H1 (cell line): ENCODE measurements at regions not wholly inside any gene's neighbourhood (a gene's known extent, or its start where the extent isn't known, plus 50 kb on each side); places are given as distances from the start of the nearest gene placed in this dataset.

ENCODE experiments used
- CTCF ChIA-PET: fragments of 300-600 bp; sonication (Branson Sonifier 250); formaldehyde crosslinking; loops from one replicate; lab custom pipeline; 2021; ENCODE audit not compliant: partially characterized antibody; lab: Charles Lee
- POLR2A ChIA-PET: fragments of 300-600 bp; sonication (Branson Sonifier 250); formaldehyde crosslinking; loops from one replicate; lab custom pipeline; 2021; ENCODE audit warnings: inconsistent platforms; ENCODE audit not compliant: partially characterized antibody; lab: Charles Lee
- DNase-seq, 2 experiments: peaks; one replicate each; pipeline versions ENCODE4 v3.0.0 to v3.0.0-alpha.2; 2010 to 2022; ENCODE audit warnings: low spot score in 2 of 2, low read depth in 1 of 2, mixed read lengths in 1 of 2
- FAIRE-seq: peaks from 2 replicates; lab custom pipeline; 2011; peaks lifted over from hg19 to GRCh38; lab: Jason Lieb, UNC
- H2AFZ ChIP-seq: 2 replicates; pipeline ENCODE4 v1.8.1; 2012; ENCODE audit warnings: low read length, inconsistent platforms
- H2AK5ac ChIP-seq: 2 replicates; pipeline ENCODE4 v1.6.1; 2013; ENCODE audit warnings: low read depth, low read length
- H2BK120ac ChIP-seq: replicated peaks from 2 replicates; pipeline ENCODE3; 2013; ENCODE audit warnings: low read depth, low read length, inconsistent platforms
- H2BK12ac ChIP-seq: 2 replicates; pipeline ENCODE4 v1.6.1; 2013; ENCODE audit warnings: low read depth, low read length
- H2BK15ac ChIP-seq: 2 replicates; pipeline ENCODE4 v1.6.1; 2013; ENCODE audit warnings: low read length
- H2BK20ac ChIP-seq: 2 replicates; pipeline ENCODE4 v1.6.1; 2013; ENCODE audit warnings: low read length
- H2BK5ac ChIP-seq: 2 replicates; pipeline ENCODE4 v1.6.1; 2013; ENCODE audit warnings: low read depth, low read length
- H3K14ac ChIP-seq: 2 replicates; pipeline ENCODE4 v1.6.1; 2013; ENCODE audit warnings: inconsistent platforms; ENCODE audit not compliant: insufficient read length
- H3K18ac ChIP-seq: 2 replicates; pipeline ENCODE4 v1.6.1; 2013; ENCODE audit warnings: low read length; ENCODE audit errors: extremely low read depth
- H3K23ac ChIP-seq: 2 replicates; pipeline ENCODE4 v1.6.1; 2013; ENCODE audit warnings: inconsistent platforms; ENCODE audit not compliant: insufficient read length
- H3K23me2 ChIP-seq: 2 replicates; pipeline ENCODE4 v1.6.1; 2013; ENCODE audit warnings: low read depth, low read length
- H3K27ac ChIP-seq: 2 replicates; pipeline ENCODE4 v1.6.1; 2011; ENCODE audit warnings: low read depth, low read length, inconsistent platforms
- H3K27me3 ChIP-seq, 4 experiments: replicated peaks in 1 of 4; 1 replicate in 1 of 4; 2 replicates in 3 of 4; pipeline versions ENCODE4 v1.6.1 to v1.8.1; 2011 to 2013; ENCODE audit warnings: low read length in 3 of 4, mild to moderate bottlenecking in 3 of 4, inconsistent platforms in 2 of 4, mixed read lengths in 2 of 4, moderate library complexity in 1 of 4; ENCODE audit not compliant: control insufficient read depth in 3 of 4, insufficient read depth in 3 of 4; ENCODE audit errors: extremely low read depth in 1 of 4
- H3K36me3 ChIP-seq, 4 experiments: 2 replicates each; pipeline versions ENCODE4 v1.6.1 to v1.8.1; 2011 to 2013; ENCODE audit warnings: mild to moderate bottlenecking in 4 of 4, low read length in 3 of 4, moderate library complexity in 2 of 4, control low read depth in 1 of 4, inconsistent platforms in 1 of 4; ENCODE audit not compliant: insufficient read depth in 4 of 4, control insufficient read depth in 2 of 4
- H3K4ac ChIP-seq: replicated peaks from 2 replicates; pipeline ENCODE3; 2013; ENCODE audit warnings: low read length, low read depth, mixed read lengths, inconsistent platforms; ENCODE audit not compliant: insufficient read length
- H3K4me1 ChIP-seq, 4 experiments: replicated peaks in 1 of 4; 1 replicate in 1 of 4; 2 replicates in 3 of 4; pipeline versions ENCODE4 v1.6.1 to v1.8.1; 2011 to 2013; ENCODE audit warnings: low read length in 3 of 4, inconsistent platforms in 2 of 4, mixed read lengths in 1 of 4; ENCODE audit not compliant: insufficient read depth in 4 of 4, control insufficient read depth in 3 of 4
- H3K4me2 ChIP-seq, 2 experiments: 2 replicates each; pipeline versions ENCODE4 v1.6.1 to v1.8.1; 2011 to 2013; ENCODE audit warnings: low read depth in 2 of 2, low read length in 2 of 2, control low read depth in 1 of 2, inconsistent platforms in 1 of 2, mild to moderate bottlenecking in 1 of 2; ENCODE audit not compliant: insufficient read depth in 1 of 2
- H3K4me3 ChIP-seq, 4 experiments: fragments of 200-600, 300-600 bp in 1 of 4; sonication (generic), shearing (Covaris generic), sonication (Bioruptor Twin) in 1 of 4; 2 replicates each; pipeline versions ENCODE4 v1.5.1 to v1.8.1; 2011 to 2016; ENCODE audit warnings: low read length in 4 of 4, low read depth in 3 of 4, control low read depth in 2 of 4, inconsistent platforms in 2 of 4, mild to moderate bottlenecking in 2 of 4, mixed read lengths in 1 of 4, moderate library complexity in 1 of 4; ENCODE audit not compliant: insufficient read depth in 2 of 4; ENCODE audit errors: extremely low read depth in 1 of 4
- H3K56ac ChIP-seq: replicated peaks from 2 replicates; pipeline ENCODE3; 2013; ENCODE audit warnings: low read depth, mild to moderate bottlenecking, mixed read lengths, low read length, inconsistent platforms; ENCODE audit not compliant: insufficient read length
- H3K79me1 ChIP-seq: 2 replicates; pipeline ENCODE4 v1.6.1; 2013; ENCODE audit warnings: low read depth, low read length, control low read depth
- H3K79me2 ChIP-seq, 2 experiments: 2 replicates each; pipeline versions ENCODE4 v1.6.1 to v1.8.1; 2012 to 2013; ENCODE audit warnings: low read length in 2 of 2, mild to moderate bottlenecking in 2 of 2, inconsistent platforms in 1 of 2; ENCODE audit not compliant: insufficient read depth in 2 of 2, control insufficient read depth in 1 of 2
- H3K9ac ChIP-seq, 4 experiments: replicated peaks in 1 of 4; 1 replicate in 1 of 4; 2 replicates in 3 of 4; pipeline versions ENCODE4 v1.6.1 to v1.8.1; 2011 to 2013; ENCODE audit warnings: low read depth in 3 of 4, low read length in 3 of 4, control low read depth in 2 of 4, mild to moderate bottlenecking in 2 of 4, moderate library complexity in 2 of 4, inconsistent platforms in 1 of 4; ENCODE audit errors: extremely low read depth in 1 of 4
- H3K9me3 ChIP-seq, 2 experiments: 2 replicates each; pipeline versions ENCODE4 v1.6.1 to v1.8.1; 2012 to 2013; ENCODE audit warnings: mild to moderate bottlenecking in 2 of 2, moderate library complexity in 2 of 2, control low read depth in 1 of 2, inconsistent platforms in 1 of 2, low read depth in 1 of 2, low read length in 1 of 2, mixed read lengths in 1 of 2; ENCODE audit not compliant: insufficient read depth in 2 of 2
- H4K20me1 ChIP-seq, 2 experiments: replicated peaks in 1 of 2; 2 replicates each; pipeline versions ENCODE3 to v1.8.1; 2011 to 2013; ENCODE audit warnings: inconsistent platforms in 2 of 2, low read length in 2 of 2, mild to moderate bottlenecking in 1 of 2; ENCODE audit not compliant: insufficient read depth in 2 of 2, control insufficient read depth in 1 of 2
- H4K5ac ChIP-seq: 2 replicates; pipeline ENCODE4 v1.6.1; 2013; ENCODE audit warnings: low read length, low read depth, mixed read lengths, inconsistent platforms; ENCODE audit not compliant: insufficient read length
- H4K8ac ChIP-seq: 2 replicates; pipeline ENCODE4 v1.8.0; 2013; ENCODE audit warnings: mild to moderate bottlenecking, moderate library complexity, low read length, inconsistent platforms; ENCODE audit not compliant: insufficient read depth; ENCODE audit errors: extremely low read depth
- H4K91ac ChIP-seq: replicated peaks from 2 replicates; pipeline ENCODE3; 2013; ENCODE audit warnings: low read length, mixed read lengths, inconsistent platforms; ENCODE audit not compliant: insufficient read length
- BACH1 ChIP-seq: IDR thresholded peaks from 2 replicates; pipeline ENCODE4 v1.6.1; 2012; ENCODE audit warnings: low read length, improper control_type of control experiment
- CHD1 ChIP-seq: IDR thresholded peaks from 2 replicates; pipeline ENCODE4 v1.6.1; 2012; ENCODE audit warnings: low read depth, low read length, improper control_type of control experiment
- GABPA ChIP-seq: IDR thresholded peaks from 2 replicates; pipeline ENCODE4 v1.6.1; 2011; ENCODE audit warnings: mild to moderate bottlenecking, low read length, moderate library complexity, borderline replicate concordance; ENCODE audit not compliant: insufficient read depth
- HDAC2 ChIP-seq, 2 experiments: fragments of 300-600 bp in 1 of 2; sonication (generic) in 1 of 2; IDR thresholded peaks; 2 replicates each; pipeline ENCODE4 v1.6.1; 2011 to 2012; ENCODE audit warnings: low read depth in 2 of 2, low read length in 2 of 2, mild to moderate bottlenecking in 2 of 2, moderate library complexity in 2 of 2, borderline replicate concordance in 1 of 2, inconsistent platforms in 1 of 2
- MAFK ChIP-seq: IDR thresholded peaks from 2 replicates; pipeline ENCODE4 v1.6.1; 2012; ENCODE audit warnings: low read depth, mild to moderate bottlenecking, improper control_type of control experiment, low read length
- PHF8 ChIP-seq: fragments of 200-600 bp; sonication (generic); conservative IDR thresholded peaks from 2 replicates; pipeline ENCODE4 v1.7.1; 2012; ENCODE audit warnings: low read depth, mild to moderate bottlenecking, inconsistent platforms, low read length, moderate library complexity
- RXRA ChIP-seq: IDR thresholded peaks from 2 replicates; pipeline ENCODE4 v1.6.1; 2011; ENCODE audit warnings: low read depth, mild to moderate bottlenecking, low read length, moderate library complexity; ENCODE audit not compliant: insufficient read depth
- SIRT6 ChIP-seq: IDR thresholded peaks from one replicate; pipeline ENCODE4 v1.7.1; 2012; ENCODE audit warnings: low read length, inconsistent platforms
- SIX5 ChIP-seq: IDR thresholded peaks from 2 replicates; pipeline ENCODE4 v1.6.1; 2011; ENCODE audit warnings: mild to moderate bottlenecking, low read depth, low read length
- YY1 ChIP-seq: IDR thresholded peaks from 2 replicates; pipeline ENCODE4 v1.6.1; 2011; ENCODE audit warnings: low read depth, mild to moderate bottlenecking, low read length
- WGBS, 2 experiments: shearing (Covaris generic) in 1 of 2; methylation state at CpG; one replicate each; pipeline versions ENCODE4 v1.1.6 to v1.1.7; 2013 to 2015; ENCODE audit warnings: low lambda C conversion rate in 2 of 2, mixed read lengths in 2 of 2, inconsistent platforms in 1 of 2, low coverage in 1 of 2, missing lambda C conversion rate in 1 of 2; ENCODE audit not compliant: insufficient replicate concordance in 2 of 2, insufficient coverage in 1 of 2, insufficient read length in 1 of 2; ENCODE audit errors: extremely low coverage in 1 of 2, missing lambda C conversion rate in 1 of 2; 5-methylcytosine and 5-hydroxymethylcytosine counted together
- TF ChIP-seq, protein P1 (sequence below), 3 experiments: IDR thresholded peaks; 1 replicate in 2 of 3; 2 replicates in 1 of 3; pipeline versions ENCODE4 v1.5.1 to v1.6.1; 2011; ENCODE audit warnings: low read length in 3 of 3, mild to moderate bottlenecking in 3 of 3, inconsistent platforms in 2 of 3, low read depth in 1 of 3, moderate library complexity in 1 of 3; ENCODE audit not compliant: insufficient read depth in 1 of 3; ENCODE audit errors: control extremely low read depth in 1 of 3
- TF ChIP-seq, protein P2 (sequence below): IDR thresholded peaks from 2 replicates; pipeline ENCODE4 v1.6.1; 2012; ENCODE audit warnings: inconsistent platforms

DNA sequence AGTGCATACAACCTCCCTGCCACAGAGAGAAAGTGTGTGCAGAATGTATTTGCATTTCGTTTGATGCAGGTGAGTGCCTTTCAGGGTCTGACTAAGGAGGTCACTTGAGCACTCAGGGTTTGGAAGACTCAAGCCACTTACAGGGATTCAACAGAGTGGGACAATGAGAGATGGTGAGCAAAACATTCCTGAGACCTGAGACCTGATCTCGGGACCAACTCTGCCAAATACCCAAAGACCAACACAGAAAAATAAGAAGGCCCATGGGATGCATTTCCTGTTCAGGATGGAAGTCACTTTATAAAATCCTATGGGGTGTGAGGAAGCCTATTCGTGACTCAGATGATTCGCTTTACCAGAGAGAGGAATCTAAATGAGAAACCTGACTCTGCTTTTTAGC, 65.2 kb upstream of the LARGE1 start:
- Histone ChIP-seq H4K20me1 (no peaks in the 10 kb centered on the region), H2BK20ac (peak overlapping the region; percentile 23; the same call in 1 of the 2 replicates), H3K79me1 (no peaks in the 10 kb centered on the region), H4K91ac (no peak overlapping the region), H3K4ac (no peak overlapping the region), H3K56ac (no peak overlapping the region), H3K27ac (no peak overlapping the region), H3K4me1 (peaks cover 9 to 20% (median 13%) of the 10 kb centered on the region in 4 experiments), H3K27me3 (no peaks in the 10 kb centered on the region), H3K18ac (no peak overlapping the region), H3K4me2 (no peak overlapping the region), H3K14ac (no peak overlapping the region), H4K8ac (no peak overlapping the region), H2BK15ac (no peak overlapping the region; the same call in 1 of the 2 replicates), H3K9me3 (no peaks in the 10 kb centered on the region), H3K79me2 (no peaks in the 10 kb centered on the region), H3K23me2 (no peaks in the 10 kb centered on the region), H2BK5ac (no peak overlapping the region), H2AFZ (no peak overlapping the region), H4K5ac (no peak overlapping the region), H3K9ac (no peak overlapping the region), H2BK12ac (peak overlapping the region; percentile 39; the same call in 1 of the 2 replicates), H2BK120ac (no peak overlapping the region), H3K23ac (no peak overlapping the region), H2AK5ac (no peak overlapping the region), H3K36me3 (no peaks in the 10 kb centered on the region), H3K4me3 (no peak overlapping the region)
- DNase-seq = no peak
- FAIRE-seq = no peak
- POLR2A ChIA-PET = no interaction called here
- 81% methylated on average over 4 of the region's 4 CpGs; no CpG with 5 or more reads in 1 of the 2 experiments for WGBS, 2 experiments
- CTCF ChIA-PET = no interaction called here
- no peak for TF ChIP-seq MAFK
- TF ChIP-seq BACH1 = no peak
- TF ChIP-seq, protein P1, sequence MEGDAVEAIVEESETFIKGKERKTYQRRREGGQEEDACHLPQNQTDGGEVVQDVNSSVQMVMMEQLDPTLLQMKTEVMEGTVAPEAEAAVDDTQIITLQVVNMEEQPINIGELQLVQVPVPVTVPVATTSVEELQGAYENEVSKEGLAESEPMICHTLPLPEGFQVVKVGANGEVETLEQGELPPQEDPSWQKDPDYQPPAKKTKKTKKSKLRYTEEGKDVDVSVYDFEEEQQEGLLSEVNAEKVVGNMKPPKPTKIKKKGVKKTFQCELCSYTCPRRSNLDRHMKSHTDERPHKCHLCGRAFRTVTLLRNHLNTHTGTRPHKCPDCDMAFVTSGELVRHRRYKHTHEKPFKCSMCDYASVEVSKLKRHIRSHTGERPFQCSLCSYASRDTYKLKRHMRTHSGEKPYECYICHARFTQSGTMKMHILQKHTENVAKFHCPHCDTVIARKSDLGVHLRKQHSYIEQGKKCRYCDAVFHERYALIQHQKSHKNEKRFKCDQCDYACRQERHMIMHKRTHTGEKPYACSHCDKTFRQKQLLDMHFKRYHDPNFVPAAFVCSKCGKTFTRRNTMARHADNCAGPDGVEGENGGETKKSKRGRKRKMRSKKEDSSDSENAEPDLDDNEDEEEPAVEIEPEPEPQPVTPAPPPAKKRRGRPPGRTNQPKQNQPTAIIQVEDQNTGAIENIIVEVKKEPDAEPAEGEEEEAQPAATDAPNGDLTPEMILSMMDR (IDR thresholded peaks at IDR 0.05; ENCODE audit: control extremely low read depth in 1 of 3, insufficient read depth in 1 of 3, low read depth in 1 of 3, low read length in 3 of 3) = no peak
- no peak for TF ChIP-seq HDAC2 (IDR thresholded peaks at IDR 0.05; ENCODE audit: borderline replicate concordance in 1 of 2, low read depth in 2 of 2, low read length in 2 of 2)
- TF ChIP-seq RXRA = no peak
- TF ChIP-seq SIX5 = no peak
- no peak for TF ChIP-seq SIRT6
- TF ChIP-seq, protein P2, sequence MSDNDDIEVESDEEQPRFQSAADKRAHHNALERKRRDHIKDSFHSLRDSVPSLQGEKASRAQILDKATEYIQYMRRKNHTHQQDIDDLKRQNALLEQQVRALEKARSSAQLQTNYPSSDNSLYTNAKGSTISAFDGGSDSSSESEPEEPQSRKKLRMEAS = no peak
- no peak for TF ChIP-seq YY1
- TF ChIP-seq PHF8 = no peak
- TF ChIP-seq GABPA = no peak
- no peak for TF ChIP-seq CHD1
